MM.1S (cell line): ENCODE measurements at regions not wholly inside any gene's neighbourhood (a gene's known extent, or its start where the extent isn't known, plus 50 kb on each side); places are given as distances from the start of the nearest gene placed in this dataset.

ENCODE experiments used
- DNase-seq: peaks from one replicate; pipeline ENCODE4 v3.0.0-alpha.2; 2015
- H2AFZ ChIP-seq: fragments of 300-600 bp; sonication (generic); 2 replicates; pipeline ENCODE4 v1.6.0; 2016; ENCODE audit warnings: antibody characterized with exemption, low read length
- H3F3A ChIP-seq: fragments of 300-600 bp; sonication (generic); 2 replicates; pipeline ENCODE4 v1.6.1; 2016; ENCODE audit warnings: mild to moderate bottlenecking, antibody characterized with exemption, low read length, moderate library complexity, mixed read lengths; ENCODE audit not compliant: insufficient read depth
- H3K27ac ChIP-seq: fragments of 300-600 bp; sonication (generic); 2 replicates; pipeline ENCODE4 v1.5.1; 2016; ENCODE audit warnings: mild to moderate bottlenecking, low read length
- H3K27me3 ChIP-seq: fragments of 300-600 bp; sonication (generic); replicated peaks from 2 replicates; pipeline ENCODE4 v1.6.0; 2016; ENCODE audit warnings: low read length; ENCODE audit not compliant: insufficient read depth
- H3K36me3 ChIP-seq: fragments of 300-600 bp; sonication (generic); replicated peaks from 2 replicates; pipeline ENCODE4 v1.6.1; 2016; ENCODE audit warnings: mild to moderate bottlenecking, low read length, mixed read lengths; ENCODE audit not compliant: insufficient read depth
- H3K4me1 ChIP-seq: fragments of 300-600 bp; sonication (generic); 2 replicates; pipeline ENCODE4 v1.6.1; 2016; ENCODE audit warnings: low read length, mixed read lengths
- H3K4me2 ChIP-seq: fragments of 300-600 bp; sonication (generic); 2 replicates; pipeline ENCODE4 v1.6.0; 2016; ENCODE audit warnings: low read depth, low read length
- H3K4me3 ChIP-seq: fragments of 300-600 bp; sonication (generic); 2 replicates; pipeline ENCODE4 v1.5.1; 2016; ENCODE audit warnings: low read length, mixed read lengths
- H3K79me2 ChIP-seq: fragments of 300-600 bp; sonication (generic); 2 replicates; pipeline ENCODE4 v1.6.1; 2016; ENCODE audit warnings: mixed run types, low read length, mixed read lengths
- H3K9ac ChIP-seq: fragments of 300-600 bp; sonication (generic); 2 replicates; pipeline ENCODE4 v1.6.1; 2016; ENCODE audit warnings: low read length, mixed read lengths
- H3K9me2 ChIP-seq: fragments of 300-600 bp; sonication (generic); replicated peaks from 2 replicates; pipeline ENCODE4 v1.6.1; 2016; ENCODE audit warnings: mild to moderate bottlenecking, low read length, mixed read lengths; ENCODE audit not compliant: insufficient read depth
- H3K9me3 ChIP-seq: fragments of 300-600 bp; sonication (generic); replicated peaks from 2 replicates; pipeline ENCODE4 v1.6.1; 2016; ENCODE audit warnings: mild to moderate bottlenecking, low read length, mixed read lengths; ENCODE audit not compliant: insufficient read depth
- H4K20me1 ChIP-seq: fragments of 300-600 bp; sonication (generic); 2 replicates; pipeline ENCODE4 v1.6.1; 2016; ENCODE audit warnings: mild to moderate bottlenecking, low read length, moderate library complexity, mixed read lengths; ENCODE audit not compliant: insufficient read depth
- EZH2 ChIP-seq: fragments of 300-600 bp; sonication (generic); optimal IDR thresholded peaks from 2 replicates; pipeline ENCODE3; 2017; ENCODE audit warnings: low read depth, mild to moderate bottlenecking, antibody characterized with exemption, low read length, mixed read lengths
- EZH2phosphoT487 ChIP-seq: fragments of 300-600 bp; sonication (generic); IDR thresholded peaks from 2 replicates; pipeline ENCODE4 v1.6.1; 2018; ENCODE audit warnings: antibody characterized with exemption, low read length
- TF ChIP-seq, protein P1 (sequence below): fragments of 300-600 bp; sonication (generic); IDR thresholded peaks from 2 replicates; pipeline ENCODE4 v1.5.1; 2016; ENCODE audit warnings: antibody characterized with exemption, low read length, mixed read lengths

DNA sequence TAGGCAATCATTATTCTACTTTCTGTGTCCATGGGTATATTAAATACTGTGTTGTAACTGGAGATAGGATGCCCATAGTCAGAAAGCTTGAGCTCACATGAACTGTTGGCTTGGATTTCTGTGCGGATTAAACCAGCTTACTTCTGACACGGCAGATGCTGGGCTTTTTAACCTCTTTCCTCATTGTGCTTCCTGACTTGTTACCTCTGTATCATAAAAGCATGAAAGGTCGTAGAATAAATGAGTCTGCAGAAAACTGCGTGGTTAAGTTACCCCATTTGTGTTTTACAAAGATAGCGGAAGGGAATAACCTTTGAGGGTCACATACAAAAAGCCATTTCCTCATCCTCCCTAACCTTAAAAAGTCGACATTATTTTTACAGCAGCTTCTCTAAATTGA lies 199.5 kb upstream of the DMRT1 start:
- H3K9ac ChIP-seq, result no peak overlapping the region
- no peak overlapping the region for H3K4me2 ChIP-seq
- no peak for DNase-seq

DNA sequence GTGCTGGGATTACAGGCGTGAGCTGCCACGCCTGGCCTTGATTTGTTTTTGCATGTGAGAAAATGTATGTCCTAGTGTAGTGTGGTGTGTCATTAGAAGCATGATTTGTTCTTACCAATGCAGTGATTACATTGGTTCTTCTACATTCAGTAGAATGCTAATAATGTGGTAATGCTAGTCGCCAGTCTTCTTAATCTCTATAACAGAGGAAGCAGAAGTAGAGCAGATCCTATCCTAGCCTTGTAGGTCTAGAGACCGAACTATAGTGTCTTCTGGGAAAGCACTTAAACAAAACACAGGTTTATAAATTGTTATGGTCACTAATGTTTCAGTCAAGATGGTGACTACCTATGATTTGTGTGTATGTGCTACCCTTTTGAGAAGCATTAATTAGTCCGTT lies 197.5 kb upstream of the DMRT1 start:
- no peak overlapping the region for H3K4me3 ChIP-seq
- TF ChIP-seq EZH2, result no peak
- no peak for TF ChIP-seq EZH2phosphoT487
- TF ChIP-seq, protein P1, sequence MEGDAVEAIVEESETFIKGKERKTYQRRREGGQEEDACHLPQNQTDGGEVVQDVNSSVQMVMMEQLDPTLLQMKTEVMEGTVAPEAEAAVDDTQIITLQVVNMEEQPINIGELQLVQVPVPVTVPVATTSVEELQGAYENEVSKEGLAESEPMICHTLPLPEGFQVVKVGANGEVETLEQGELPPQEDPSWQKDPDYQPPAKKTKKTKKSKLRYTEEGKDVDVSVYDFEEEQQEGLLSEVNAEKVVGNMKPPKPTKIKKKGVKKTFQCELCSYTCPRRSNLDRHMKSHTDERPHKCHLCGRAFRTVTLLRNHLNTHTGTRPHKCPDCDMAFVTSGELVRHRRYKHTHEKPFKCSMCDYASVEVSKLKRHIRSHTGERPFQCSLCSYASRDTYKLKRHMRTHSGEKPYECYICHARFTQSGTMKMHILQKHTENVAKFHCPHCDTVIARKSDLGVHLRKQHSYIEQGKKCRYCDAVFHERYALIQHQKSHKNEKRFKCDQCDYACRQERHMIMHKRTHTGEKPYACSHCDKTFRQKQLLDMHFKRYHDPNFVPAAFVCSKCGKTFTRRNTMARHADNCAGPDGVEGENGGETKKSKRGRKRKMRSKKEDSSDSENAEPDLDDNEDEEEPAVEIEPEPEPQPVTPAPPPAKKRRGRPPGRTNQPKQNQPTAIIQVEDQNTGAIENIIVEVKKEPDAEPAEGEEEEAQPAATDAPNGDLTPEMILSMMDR, result no peak
- no peaks in the 10 kb centered on the region for H3F3A ChIP-seq
- H3K9me3 ChIP-seq, result no peaks in the 10 kb centered on the region
- H3K9me2 ChIP-seq, result no peaks in the 10 kb centered on the region
- H2AFZ ChIP-seq, result no peak overlapping the region
- no peaks in the 10 kb centered on the region for H3K36me3 ChIP-seq
- DNase-seq, result no peak
- H3K79me2 ChIP-seq, result peaks cover 6% of the 10 kb centered on the region; the same call in 1 of the 2 replicates
- H3K4me1 ChIP-seq, result peaks cover under 1% of the 10 kb centered on the region; the same call in 1 of the 2 replicates
- H3K4me2 ChIP-seq, result no peak overlapping the region
- H3K9ac ChIP-seq, result no peak overlapping the region
- H4K20me1 ChIP-seq, result no peaks in the 10 kb centered on the region
- H3K27me3 ChIP-seq, result no peaks in the 10 kb centered on the region
- H3K27ac ChIP-seq, result no peak overlapping the region

More for the DNA sequence above, 199.5 kb upstream of the DMRT1 start:
- peaks cover 17% of the 10 kb centered on the region for H3K4me1 ChIP-seq
- no peak overlapping the region for H2AFZ ChIP-seq
- no peaks in the 10 kb centered on the region for H3K36me3 ChIP-seq
- H3K27me3 ChIP-seq, result no peaks in the 10 kb centered on the region
- H3K79me2 ChIP-seq, result peaks cover 6% of the 10 kb centered on the region; the same call in 1 of the 2 replicates
- no peaks in the 10 kb centered on the region for H3K9me3 ChIP-seq
- no peak overlapping the region for H3K4me3 ChIP-seq
- H3K27ac ChIP-seq, result no peak overlapping the region
- TF ChIP-seq EZH2 (no peak), EZH2phosphoT487 (no peak)
- TF ChIP-seq, protein P1, result no peak
- no peaks in the 10 kb centered on the region for H4K20me1 ChIP-seq
- H3K9me2 ChIP-seq, result no peaks in the 10 kb centered on the region
- H3F3A ChIP-seq, result peaks cover 8% of the 10 kb centered on the region

DNA sequence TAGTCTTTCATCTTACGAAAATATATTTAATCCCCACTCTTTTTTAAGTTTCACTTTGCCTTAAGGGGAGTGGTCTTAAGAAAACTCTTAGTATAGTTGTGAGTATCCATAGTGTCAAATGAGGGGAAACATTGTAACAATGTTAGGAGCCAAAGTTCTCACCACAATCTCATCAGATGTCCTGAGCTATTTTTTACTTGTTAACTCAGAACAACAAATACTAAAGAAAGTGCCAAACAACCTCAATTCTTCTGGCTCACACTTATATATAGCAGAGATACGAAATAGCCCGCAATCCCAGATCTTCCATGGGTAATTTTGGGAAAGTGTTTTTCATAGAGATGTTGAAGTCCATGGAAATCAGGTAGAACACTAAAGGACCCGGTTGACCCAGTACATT lies 194.0 kb upstream of the DMRT1 start:
- H3K9me2 ChIP-seq, result no peaks in the 10 kb centered on the region
- H3K4me2 ChIP-seq, result no peak overlapping the region
- no peaks in the 10 kb centered on the region for H3K9me3 ChIP-seq
- H4K20me1 ChIP-seq, result no peaks in the 10 kb centered on the region
- H3K9ac ChIP-seq, result no peak overlapping the region
- peaks cover 17% of the 10 kb centered on the region for H3K4me1 ChIP-seq
- no peak overlapping the region for H2AFZ ChIP-seq
- no peaks in the 10 kb centered on the region for H3K27me3 ChIP-seq
- H3K79me2 ChIP-seq, result peaks cover 11% of the 10 kb centered on the region; the same call in 1 of the 2 replicates
- no peaks in the 10 kb centered on the region for H3K36me3 ChIP-seq
- H3K4me3 ChIP-seq, result no peak overlapping the region
- peaks cover 3% of the 10 kb centered on the region; the same call in 1 of the 2 replicates for H3F3A ChIP-seq
- DNase-seq, result no peak
- H3K27ac ChIP-seq, result no peak overlapping the region
- no peak for TF ChIP-seq EZH2phosphoT487
- no peak for TF ChIP-seq EZH2
- TF ChIP-seq, protein P1, result no peak
